ENCODE measurements at regions not wholly inside any gene's neighbourhood (a gene's known extent, or its start where the extent isn't known, plus 50 kb on each side); places are given as distances from the start of the nearest gene placed in this dataset.

GRCh38 chr9:78896479-78896878 lies 599.6 kb downstream of the PSAT1 start:
- TF ChIP-seq CTCF (conservative IDR thresholded peaks at IDR 0.05 in 1 of 2, IDR thresholded peaks at IDR 0.05 in 1 of 2; ENCODE audit: extremely low read depth in 1 of 2, insufficient read depth in 1 of 2, low read depth in 1 of 2, low read length in 2 of 2) (no peak), EZH2 (IDR thresholded peaks at IDR 0.05; ENCODE audit: borderline replicate concordance, low read length) (no peak)
